Ishikawa (cell line): ENCODE measurements at regions not wholly inside any gene's neighbourhood (a gene's known extent, or its start where the extent isn't known, plus 50 kb on each side); places are given as distances from the start of the nearest gene placed in this dataset.

ENCODE experiments used
- CEBPB ChIP-seq: IDR thresholded peaks from 2 replicates; pipeline ENCODE4 v1.6.1; 2012
- CREB1 ChIP-seq: IDR thresholded peaks from 2 replicates; pipeline ENCODE4 v1.6.1; 2012; ENCODE audit warnings: low read depth
- EGR1 ChIP-seq: IDR thresholded peaks from 2 replicates; pipeline ENCODE4 v1.6.1; 2012
- EP300 ChIP-seq: IDR thresholded peaks from 2 replicates; pipeline ENCODE4 v1.6.1; 2012; ENCODE audit warnings: borderline replicate concordance
- FOXM1 ChIP-seq: IDR thresholded peaks from 2 replicates; pipeline ENCODE4 v1.6.1; 2012; ENCODE audit warnings: low read depth, borderline replicate concordance
- MAX ChIP-seq: IDR thresholded peaks from 2 replicates; pipeline ENCODE4 v1.6.1; 2012
- NFIC ChIP-seq: IDR thresholded peaks from 2 replicates; pipeline ENCODE4 v1.6.1; 2012
- RAD21 ChIP-seq: IDR thresholded peaks from 2 replicates; pipeline ENCODE4 v1.6.1; 2012; ENCODE audit warnings: low read depth
- REST ChIP-seq: IDR thresholded peaks from 2 replicates; pipeline ENCODE4 v1.6.1; 2012; ENCODE audit warnings: low read depth, mild to moderate bottlenecking
- TAF1 ChIP-seq: IDR thresholded peaks from 2 replicates; pipeline ENCODE4 v1.6.1; 2012; ENCODE audit warnings: low read depth, mild to moderate bottlenecking
- TCF12 ChIP-seq: IDR thresholded peaks from 2 replicates; pipeline ENCODE4 v1.6.1; 2012; ENCODE audit warnings: low read depth
- TEAD4 ChIP-seq: IDR thresholded peaks from 2 replicates; pipeline ENCODE4 v1.6.1; 2012
- USF1 ChIP-seq: IDR thresholded peaks from 2 replicates; pipeline ENCODE4 v1.6.1; 2012
- YY1 ChIP-seq: IDR thresholded peaks from 2 replicates; pipeline ENCODE4 v1.6.1; 2012; ENCODE audit warnings: low read depth
- ZBTB7A ChIP-seq: IDR thresholded peaks from 2 replicates; pipeline ENCODE4 v1.6.1; 2012; ENCODE audit warnings: low read depth

- no peak for TF ChIP-seq TAF1
- no peak for TF ChIP-seq YY1
- no peak for TF ChIP-seq RAD21
- TF ChIP-seq NFIC = no peak
- no peak for TF ChIP-seq MAX
- no peak for TF ChIP-seq FOXM1
- no peak for TF ChIP-seq EGR1
- no peak for TF ChIP-seq USF1
These were observed 195.1 kb upstream of the PLET1 start for GRCh38 chr11:112455791-112456190.

- TF ChIP-seq TCF12 (no peak), CREB1 (no peak), FOXM1 (no peak), RAD21 (no peak), TEAD4 (no peak), YY1 (no peak), REST (no peak), EP300 (no peak), MAX (no peak), ZBTB7A (no peak), EGR1 (no peak), NFIC (no peak), USF1 (no peak), TAF1 (no peak), CEBPB (no peak)
These were observed 196.9 kb upstream of the PLET1 start for GRCh38 chr11:112457532-112457931.

GRCh38 chr11:112459001-112459400, 198.3 kb upstream of the PLET1 start:
- TF ChIP-seq EP300 (no peak), NFIC (no peak), TCF12 (no peak), RAD21 (no peak), REST (no peak), YY1 (no peak)

GRCh38 chr11:112460141-112460540, 199.5 kb upstream of the PLET1 start:
- TF ChIP-seq USF1 (no peak), TAF1 (no peak), MAX (no peak), EGR1 (no peak), YY1 (no peak), NFIC (no peak), CREB1 (no peak), RAD21 (no peak), TEAD4 (no peak), EP300 (no peak), ZBTB7A (no peak)

- TF ChIP-seq NFIC = no peak
- no peak for TF ChIP-seq TAF1
- TF ChIP-seq TCF12 = no peak
- TF ChIP-seq REST = no peak
- no peak for TF ChIP-seq CREB1
- TF ChIP-seq FOXM1 = no peak
- TF ChIP-seq RAD21 = no peak
- TF ChIP-seq EP300 = no peak
These were observed 204.3 kb upstream of the PLET1 start for GRCh38 chr11:112464949-112465348.
